HL-60/S4 treated with retinoic acid at 250 ng/mL for 4 days and 3 days (cell line): ENCODE measurements at regions not wholly inside any gene's neighbourhood (a gene's known extent, or its start where the extent isn't known, plus 50 kb on each side); places are given as distances from the start of the nearest gene placed in this dataset.
"Not testable (repeated sequence)": the region's sequence is repeated elsewhere in the genome, so short reads cannot be mapped to it uniquely, and the experiment has no call there.

ENCODE experiments used
- in situ Hi-C: fragments of 300-500 bp; cut with MboI; formaldehyde crosslinking; loops from 2 replicates; pipeline ENCODE4 v1.7.0; 2022; ENCODE audit warnings: low sequenced_read_pairs

DNA sequence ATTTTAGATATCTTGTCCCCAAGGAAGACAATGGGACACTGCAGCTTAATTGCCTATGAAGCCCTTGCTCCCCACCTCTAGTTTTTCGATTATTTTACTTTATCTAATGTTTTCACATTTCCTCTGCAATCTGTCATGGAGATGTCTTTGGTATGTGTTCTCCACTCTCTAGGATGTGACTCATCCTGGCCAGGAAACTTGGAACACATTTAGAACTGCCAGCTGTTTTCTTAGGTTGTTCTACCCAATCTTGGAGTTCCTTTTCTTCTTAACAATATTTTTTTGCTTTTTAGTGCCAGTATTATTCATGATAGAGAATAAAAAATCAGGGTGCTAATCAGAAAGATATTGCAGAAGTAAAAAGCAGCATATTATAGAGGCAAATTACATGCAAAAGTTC, 101.7 kb upstream of the CLEC14A start:
- in situ Hi-C loops = no loop called here

- in situ Hi-C loops = not testable (repeated sequence)
Measured at GRCh38 chr14:38355473-38355872, 99.6 kb upstream of the CLEC14A start.

GRCh38 chr14:38350102-38350501, 94.2 kb upstream of the CLEC14A start:
- in situ Hi-C loops = no loop called here

GRCh38 chr14:38342803-38343202, 86.9 kb upstream of the CLEC14A start:
- in situ Hi-C loops = no loop called here

DNA sequence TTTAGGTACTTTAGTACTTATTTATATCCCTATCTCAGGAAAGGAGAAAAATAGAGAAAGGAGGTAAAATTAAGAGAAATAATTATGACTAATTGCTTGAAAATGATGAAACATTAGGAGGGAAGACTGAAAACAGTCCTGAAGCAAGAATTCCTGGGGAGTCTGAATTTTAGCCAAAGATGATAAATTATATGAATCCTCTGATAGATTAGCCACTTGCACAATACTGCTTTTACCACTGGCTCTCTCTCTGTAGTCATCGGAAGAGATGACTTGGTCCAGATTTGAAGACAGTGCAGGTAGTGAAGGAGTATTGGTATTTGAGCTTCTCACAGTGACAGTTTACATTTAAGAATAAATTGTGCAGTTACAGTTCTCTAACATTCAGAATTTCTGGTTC, 83.8 kb upstream of the CLEC14A start:
- in situ Hi-C loops = no loop called here

DNA sequence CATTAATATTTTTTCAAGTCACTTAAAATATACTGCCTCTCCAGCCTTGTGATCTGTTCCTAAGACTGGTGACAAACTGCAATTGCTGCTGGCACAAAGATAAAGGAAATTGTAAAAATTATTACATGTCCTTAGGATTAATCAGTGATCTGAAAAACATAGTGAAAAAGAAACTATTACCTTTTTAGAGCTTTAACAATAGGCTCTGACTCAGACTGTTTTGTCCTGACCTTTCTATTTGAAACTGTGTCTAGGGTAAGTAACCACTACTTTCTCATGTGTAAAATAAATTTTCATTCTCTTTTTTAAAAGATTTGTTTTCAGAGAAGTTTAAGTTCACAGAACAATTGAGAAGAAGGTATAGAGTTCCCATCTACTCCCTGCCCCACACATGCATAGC, 80.4 kb upstream of the CLEC14A start:
- in situ Hi-C loops = no loop called here

- in situ Hi-C loops = no loop called here
Measured at GRCh38 chr14:38330275-38330674, 74.4 kb upstream of the CLEC14A start.

GRCh38 chr14:38329246-38329645, 73.4 kb upstream of the CLEC14A start:
- in situ Hi-C loops = no loop called here

GRCh38 chr14:38316922-38317321, 61.0 kb upstream of the CLEC14A start:
- in situ Hi-C loops = no loop called here

GRCh38 chr14:38311655-38312054, 55.8 kb upstream of the CLEC14A start:
- in situ Hi-C loops = no loop called here

DNA sequence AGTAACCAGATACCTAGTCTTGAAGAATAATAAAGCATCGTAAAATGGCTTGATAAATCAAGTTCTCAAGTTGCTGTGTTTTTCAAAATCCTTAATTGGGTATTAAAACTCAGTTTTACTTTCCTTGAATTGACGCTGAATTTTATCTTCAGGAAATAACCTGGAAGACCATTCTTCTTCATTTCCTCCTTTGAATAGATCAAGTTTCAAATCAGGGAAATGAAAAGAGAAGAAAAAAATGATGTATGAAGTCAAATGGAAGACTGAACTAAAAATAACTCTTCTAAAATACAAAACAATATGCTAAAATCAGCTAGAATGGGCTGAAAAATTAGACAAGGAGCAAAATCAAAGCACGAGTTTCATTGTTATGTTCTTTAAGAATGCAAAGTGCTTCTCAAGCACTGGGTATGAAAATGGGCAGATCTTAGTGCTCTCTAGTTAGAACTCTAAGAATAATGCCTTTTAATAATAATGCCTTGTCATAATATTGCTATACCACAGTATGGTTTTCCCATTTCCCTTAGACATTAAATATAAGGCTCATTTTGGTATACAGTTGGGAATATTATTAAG, 54.6 kb upstream of the CLEC14A start:
- in situ Hi-C loops = no loop called here

GRCh38 chr14:38309522-38310277, 53.8 kb upstream of the CLEC14A start:
- in situ Hi-C loops = no loop called here
